B cell (primary cell): ENCODE measurements at regions not wholly inside any gene's neighbourhood (a gene's known extent, or its start where the extent isn't known, plus 50 kb on each side); places are given as distances from the start of the nearest gene placed in this dataset.

Experiments used
- ATAC-seq: fragments of 200-7000 bp; cut with Tn5 transposase; one replicate; pipeline ENCODE4 v1.10.0; 2021; ENCODE audit warnings: low read depth, mild to moderate bottlenecking, moderate number of reproducible peaks, moderate library complexity
- CTCF ChIA-PET: fragments of 350-600 bp; sonication (Branson Sonifier 250); formaldehyde crosslinking; loops from one replicate; lab custom pipeline; 2021; ENCODE audit warnings: antibody characterized with exemption, inconsistent platforms; lab: Charles Lee
- POLR2A ChIA-PET: fragments of 350-600 bp; sonication (Branson Sonifier 250); formaldehyde crosslinking; loops from one replicate; lab custom pipeline; 2021; ENCODE audit warnings: antibody characterized with exemption; lab: Charles Lee
- DNase-seq: peaks from one replicate; pipeline ENCODE4 v3.0.0; 2013
- H2AFZ ChIP-seq: 2 replicates; pipeline ENCODE4 v1.6.1; 2012; ENCODE audit warnings: mild to moderate bottlenecking, low read depth, low read length; ENCODE audit not compliant: insufficient read depth, poor library complexity, severe bottlenecking
- H3K27ac ChIP-seq, 2 donors: 1 replicate in 1 of 2; 2 replicates in 1 of 2; pipeline ENCODE4 v1.5.1; 2012 to 2013; ENCODE audit warnings: low read length in 2 of 2, mild to moderate bottlenecking in 2 of 2, moderate library complexity in 1 of 2
- H3K27me3 ChIP-seq, 4 experiments: fragments of 200-600 bp in 1 of 4; sonication (generic) in 1 of 4; replicated peaks in 1 of 4; 1 replicate in 2 of 4; 2 replicates in 2 of 4; pipeline versions ENCODE4 v1.6.1 to v1.7.0; 2013 to 2016; ENCODE audit warnings: low read length in 3 of 4, mild to moderate bottlenecking in 2 of 4, mixed read lengths in 1 of 4, moderate library complexity in 1 of 4; ENCODE audit not compliant: insufficient read depth in 4 of 4, control insufficient read depth in 3 of 4; ENCODE audit errors: control extremely low read depth in 1 of 4
- H3K36me3 ChIP-seq, 2 experiments: replicated peaks in 1 of 2; 1 replicate in 1 of 2; 2 replicates in 1 of 2; pipeline versions ENCODE4 v1.6.1 to v1.7.1; 2013; ENCODE audit warnings: low read length in 1 of 2; ENCODE audit not compliant: insufficient read depth in 2 of 2, control insufficient read depth in 1 of 2; ENCODE audit errors: control extremely low read depth in 1 of 2, extremely low read depth in 1 of 2
- H3K4me1 ChIP-seq, 2 donors: fragments of 200-600 bp in 1 of 2; sonication (generic) in 1 of 2; 1 replicate in 1 of 2; 2 replicates in 1 of 2; pipeline versions ENCODE4 v1.5.1 to v1.6.1; 2013 to 2017; ENCODE audit warnings: low read length in 2 of 2; ENCODE audit not compliant: control insufficient read depth in 2 of 2, insufficient read depth in 2 of 2
- H3K4me2 ChIP-seq: replicated peaks from 2 replicates; pipeline ENCODE3; 2012; ENCODE audit warnings: mild to moderate bottlenecking, low read depth, low read length; ENCODE audit not compliant: poor library complexity, severe bottlenecking
- H3K4me3 ChIP-seq, 5 experiments: fragments of 200-600 bp in 1 of 5; sonication (generic) in 1 of 5; 1 replicate in 3 of 5; 2 replicates in 2 of 5; pipeline versions ENCODE4 v1.5.1 to v1.7.0; 2011 to 2016; ENCODE audit warnings: low read length in 4 of 5, mild to moderate bottlenecking in 4 of 5, low read depth in 2 of 5, control low read depth in 1 of 5, moderate library complexity in 1 of 5; ENCODE audit not compliant: insufficient read depth in 1 of 5; ENCODE audit errors: control extremely low read depth in 1 of 5, extremely low read depth in 1 of 5
- H3K79me2 ChIP-seq: fragments of 200-600 bp; sonication (generic); one replicate; pipeline ENCODE4 v1.6.0; 2016; ENCODE audit warnings: low read length; ENCODE audit not compliant: control insufficient read depth, insufficient read depth
- H3K9ac ChIP-seq: fragments of 200-600 bp; sonication (generic); 2 replicates; pipeline ENCODE4 v1.6.1; 2017; ENCODE audit warnings: mild to moderate bottlenecking, low read length, moderate library complexity
- H3K9me3 ChIP-seq, 3 donors: one replicate each; pipeline versions ENCODE4 v1.6.1 to v1.7.1; 2013; ENCODE audit warnings: low read length in 2 of 3; ENCODE audit not compliant: control insufficient read depth in 2 of 3, insufficient read depth in 1 of 3; ENCODE audit errors: control extremely low read depth in 1 of 3
- H4K20me1 ChIP-seq: 2 replicates; pipeline ENCODE4 v1.6.0; 2012; ENCODE audit warnings: mild to moderate bottlenecking, low read length; ENCODE audit not compliant: insufficient read depth, control insufficient read depth, poor library complexity, severe bottlenecking
- H3K27ac Mint-ChIP-seq: one replicate; pipeline ENCODE4 v1.8.0; 2021; ENCODE audit warnings: mixed read lengths
- H3K27me3 Mint-ChIP-seq: one replicate; pipeline ENCODE4 v1.8.0; 2021; ENCODE audit warnings: mixed read lengths
- H3K4me1 Mint-ChIP-seq: one replicate; pipeline ENCODE4 v1.8.0; 2021; ENCODE audit warnings: mixed read lengths
- H3K4me3 Mint-ChIP-seq: one replicate; pipeline ENCODE4 v1.8.0; 2021; ENCODE audit warnings: mixed read lengths
- H3K9me3 Mint-ChIP-seq: one replicate; pipeline ENCODE4 v1.8.0; 2022; ENCODE audit warnings: mixed read lengths; ENCODE audit not compliant: insufficient read depth
- EZH2 ChIP-seq: IDR thresholded peaks from 2 replicates; pipeline ENCODE4 v1.6.1; 2012; ENCODE audit warnings: borderline replicate concordance, low read depth, mild to moderate bottlenecking, moderate library complexity, low read length; ENCODE audit not compliant: insufficient read depth, poor library complexity, severe bottlenecking
- WGBS: methylation state at CpG from one replicate; pipeline ENCODE4 v1.1.5; 2013; ENCODE audit warnings: missing lambda C conversion rate; ENCODE audit not compliant: insufficient coverage; 5-methylcytosine and 5-hydroxymethylcytosine counted together
- intact Hi-C: fragments of 100-400 bp; cut with micrococcal nuclease; formaldehyde crosslinking; loops from one replicate; pipeline ENCODE4 v1.10.0; 2022
- TF ChIP-seq, protein P1 (sequence below): fragments of 200-600 bp; IDR thresholded peaks from one replicate; pipeline ENCODE4 v1.8.0; 2022; ENCODE audit warnings: antibody characterized with exemption, mild to moderate bottlenecking

DNA sequence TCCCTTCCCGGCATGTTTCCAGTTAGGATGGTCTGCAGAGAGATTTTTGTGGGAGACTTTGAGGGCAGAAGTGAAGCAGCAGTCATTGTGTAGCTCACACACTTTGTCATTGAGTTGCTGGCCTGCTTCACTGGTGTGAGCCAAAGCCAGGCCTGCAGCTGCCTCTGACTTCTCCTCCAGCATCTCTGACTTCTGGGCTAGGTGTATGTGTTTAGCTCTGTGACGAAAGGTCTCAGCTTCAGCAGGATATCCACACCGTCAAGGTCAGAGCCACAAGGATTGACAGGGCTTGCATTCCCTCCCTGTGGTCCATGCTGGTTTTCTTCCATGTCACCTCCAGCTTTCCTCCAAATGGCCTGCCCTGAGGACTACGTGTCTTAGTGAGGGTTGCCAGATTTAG lies 57.1 kb upstream of the OSBPL11 start:
- Histone ChIP-seq H3K9me3 (no peaks in the 10 kb centered on the region), H4K20me1 (no peaks in the 10 kb centered on the region), H3K4me1 (no peaks in the 10 kb centered on the region), H3K4me3 (no peak overlapping the region), H3K4me2 (no peak overlapping the region), H2AFZ (no peak overlapping the region), H3K27me3 (no peaks in the 10 kb centered on the region), H3K9ac (no peak overlapping the region), H3K27ac (no peak overlapping the region), H3K79me2 (no peaks in the 10 kb centered on the region), H3K36me3 (no peaks in the 10 kb centered on the region)
- H3K27me3 Mint-ChIP-seq: no peaks in the 10 kb centered on the region
- TF ChIP-seq EZH2: no peak
- TF ChIP-seq, protein P1, sequence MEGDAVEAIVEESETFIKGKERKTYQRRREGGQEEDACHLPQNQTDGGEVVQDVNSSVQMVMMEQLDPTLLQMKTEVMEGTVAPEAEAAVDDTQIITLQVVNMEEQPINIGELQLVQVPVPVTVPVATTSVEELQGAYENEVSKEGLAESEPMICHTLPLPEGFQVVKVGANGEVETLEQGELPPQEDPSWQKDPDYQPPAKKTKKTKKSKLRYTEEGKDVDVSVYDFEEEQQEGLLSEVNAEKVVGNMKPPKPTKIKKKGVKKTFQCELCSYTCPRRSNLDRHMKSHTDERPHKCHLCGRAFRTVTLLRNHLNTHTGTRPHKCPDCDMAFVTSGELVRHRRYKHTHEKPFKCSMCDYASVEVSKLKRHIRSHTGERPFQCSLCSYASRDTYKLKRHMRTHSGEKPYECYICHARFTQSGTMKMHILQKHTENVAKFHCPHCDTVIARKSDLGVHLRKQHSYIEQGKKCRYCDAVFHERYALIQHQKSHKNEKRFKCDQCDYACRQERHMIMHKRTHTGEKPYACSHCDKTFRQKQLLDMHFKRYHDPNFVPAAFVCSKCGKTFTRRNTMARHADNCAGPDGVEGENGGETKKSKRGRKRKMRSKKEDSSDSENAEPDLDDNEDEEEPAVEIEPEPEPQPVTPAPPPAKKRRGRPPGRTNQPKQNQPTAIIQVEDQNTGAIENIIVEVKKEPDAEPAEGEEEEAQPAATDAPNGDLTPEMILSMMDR: no peak
- CTCF ChIA-PET: no interaction called here
- 94% methylated on average over 2 of the region's 4 CpGs for WGBS
- no peaks in the 10 kb centered on the region for H3K4me1 Mint-ChIP-seq
- DNase-seq: no peak
- H3K27ac Mint-ChIP-seq: no peak overlapping the region
- H3K9me3 Mint-ChIP-seq: no peaks in the 10 kb centered on the region
- intact Hi-C loops: no loop called here
- H3K4me3 Mint-ChIP-seq: no peak overlapping the region
- ATAC-seq: no peak
- POLR2A ChIA-PET: no interaction called here

DNA sequence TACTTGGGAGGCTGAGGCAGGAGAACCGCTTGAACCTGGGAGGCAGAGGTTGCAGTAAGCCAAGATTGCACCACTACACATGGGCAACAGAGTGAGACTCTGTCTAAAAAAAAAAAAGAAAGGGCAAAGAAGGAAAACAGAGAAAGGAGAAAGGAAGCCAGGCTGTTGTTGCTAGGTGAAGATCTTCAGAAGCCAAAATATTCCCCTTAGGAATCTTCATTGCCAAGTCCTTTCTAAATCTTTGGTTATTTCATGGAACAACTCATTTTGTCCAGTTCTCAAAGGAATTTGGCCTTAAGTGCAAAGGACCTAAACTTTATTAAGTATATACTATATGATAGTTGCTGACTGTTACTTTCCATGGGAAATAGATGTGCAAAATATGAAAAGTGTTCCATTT lies 59.2 kb upstream of the OSBPL11 start:
- no peak overlapping the region for H3K9ac ChIP-seq
- ChIA-PET CTCF (no interaction called here), POLR2A (no interaction called here)
- no peaks in the 10 kb centered on the region for H4K20me1 ChIP-seq
- H3K9me3 ChIP-seq: no peaks in the 10 kb centered on the region
- Mint-ChIP-seq H3K9me3 (no peaks in the 10 kb centered on the region), H3K4me1 (no peaks in the 10 kb centered on the region), H3K27me3 (no peaks in the 10 kb centered on the region), H3K27ac (no peak overlapping the region), H3K4me3 (no peak overlapping the region)
- no peak overlapping the region for H3K27ac ChIP-seq
- no peaks in the 10 kb centered on the region for H3K4me1 ChIP-seq
- TF ChIP-seq, protein P1: no peak
- TF ChIP-seq EZH2: no peak
- DNase-seq (no peak), ATAC-seq (no peak)
- WGBS: no CpG with 5 or more reads among the region's 1 CpG
- H2AFZ ChIP-seq: no peak overlapping the region
- H3K36me3 ChIP-seq: no peaks in the 10 kb centered on the region
- no peak overlapping the region for H3K4me2 ChIP-seq
- H3K4me3 ChIP-seq: no peak overlapping the region
- H3K27me3 ChIP-seq: no peaks in the 10 kb centered on the region
- no peaks in the 10 kb centered on the region for H3K79me2 ChIP-seq
- intact Hi-C loops: no loop called here
